GM19351 (cell line): ENCODE measurements at regions not wholly inside any gene's neighbourhood (a gene's known extent, or its start where the extent isn't known, plus 50 kb on each side); places are given as distances from the start of the nearest gene placed in this dataset.
"Not testable (repeated sequence)": the region's sequence is repeated elsewhere in the genome, so short reads cannot be mapped to it uniquely, and the experiment has no call there.

Source experiments
- ATAC-seq: cut with Tn5 transposase; IDR thresholded peaks from one replicate; pipeline ENCODE4 v1.9.1; 2021; ENCODE audit warnings: mild to moderate bottlenecking, moderate library complexity; ENCODE audit not compliant: unreplicated experiment

- ATAC-seq = no peak
Measured at GRCh38 chr4:28007693-28008092, 1147.1 kb downstream of the STIM2 start.

GRCh38 chr4:28009541-28009940 is 1148.9 kb downstream of the STIM2 start:
- ATAC-seq = no peak

- ATAC-seq = no peak
Measured at GRCh38 chr4:28010577-28011240, 1150.1 kb downstream of the STIM2 start.

DNA sequence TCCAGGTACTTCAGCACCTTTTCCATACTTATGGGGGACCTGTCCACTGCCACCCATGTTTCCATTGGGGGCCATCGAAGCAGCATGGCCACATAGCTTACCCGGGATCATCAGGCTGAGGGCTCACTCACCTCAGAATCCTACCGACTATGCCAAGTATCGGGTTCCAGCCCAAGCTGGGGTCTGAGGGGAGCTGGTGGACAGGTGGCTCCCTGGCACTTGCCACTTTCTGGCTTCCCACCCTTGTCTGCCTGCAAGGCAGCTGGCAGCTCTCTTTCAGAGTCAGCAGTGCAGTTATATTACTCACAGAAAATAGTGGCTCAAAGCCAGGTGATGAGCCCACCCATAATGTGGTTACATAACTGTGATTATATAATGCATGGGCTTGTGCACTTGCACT is 1153.8 kb downstream of the STIM2 start:
- ATAC-seq = no peak

DNA sequence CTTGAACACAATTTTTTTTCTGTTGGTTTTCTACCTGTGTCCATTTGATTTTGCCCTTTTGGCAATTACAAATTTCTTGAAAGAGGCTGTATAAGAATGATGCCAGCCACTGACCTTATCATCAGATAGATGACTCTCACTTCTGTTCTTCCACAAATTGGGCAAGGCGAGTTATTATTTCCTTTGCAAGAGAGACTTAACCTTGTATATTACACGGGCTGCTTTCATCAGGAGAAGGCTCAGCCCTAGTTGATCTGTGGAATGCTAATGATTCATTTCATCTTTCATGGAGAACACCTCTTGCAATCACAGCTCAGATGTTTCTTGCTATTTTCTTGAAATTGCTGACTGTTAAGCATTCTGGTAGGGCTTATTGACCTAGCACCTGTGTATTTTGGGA is 1155.4 kb downstream of the STIM2 start:
- no peak for ATAC-seq

- not testable (repeated sequence) for ATAC-seq
Measured at GRCh38 chr4:28038253-28038652, 1177.6 kb downstream of the STIM2 start.

- no peak for ATAC-seq
Measured at GRCh38 chr4:28062562-28062961, 1201.9 kb downstream of the STIM2 start.

DNA sequence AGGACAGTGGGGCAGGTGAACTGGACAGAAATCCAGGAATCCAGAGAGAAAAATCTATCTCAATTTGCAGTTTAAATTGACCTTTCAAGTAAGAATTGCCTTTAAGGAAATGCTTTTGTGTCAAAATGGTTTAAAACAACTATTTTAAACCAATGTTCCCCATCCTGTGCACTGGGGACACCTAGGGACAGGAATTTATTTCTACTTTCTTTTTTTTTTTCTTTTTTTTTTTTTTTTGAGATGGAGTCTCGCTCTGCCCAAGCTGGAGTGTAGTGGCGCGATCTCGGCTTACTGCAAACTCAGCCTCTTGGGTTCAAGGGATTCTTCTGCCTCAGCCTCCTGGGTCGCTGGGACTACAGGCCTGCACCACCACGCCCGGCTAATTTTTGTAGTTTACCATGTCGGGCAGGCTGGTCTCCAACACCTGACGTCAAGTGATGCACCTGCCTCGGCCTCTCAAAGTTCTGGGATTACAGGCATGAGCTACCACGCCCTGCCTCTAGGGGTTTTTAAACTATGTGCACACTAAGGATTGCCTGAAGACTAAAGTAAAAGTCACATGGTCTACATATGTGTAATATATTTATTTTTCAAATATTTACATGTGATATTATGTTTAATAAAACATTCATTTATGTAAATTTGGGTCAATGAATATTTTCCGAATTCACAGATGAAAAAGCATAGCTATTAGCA is 1213.4 kb downstream of the STIM2 start:
- no peak for ATAC-seq

DNA sequence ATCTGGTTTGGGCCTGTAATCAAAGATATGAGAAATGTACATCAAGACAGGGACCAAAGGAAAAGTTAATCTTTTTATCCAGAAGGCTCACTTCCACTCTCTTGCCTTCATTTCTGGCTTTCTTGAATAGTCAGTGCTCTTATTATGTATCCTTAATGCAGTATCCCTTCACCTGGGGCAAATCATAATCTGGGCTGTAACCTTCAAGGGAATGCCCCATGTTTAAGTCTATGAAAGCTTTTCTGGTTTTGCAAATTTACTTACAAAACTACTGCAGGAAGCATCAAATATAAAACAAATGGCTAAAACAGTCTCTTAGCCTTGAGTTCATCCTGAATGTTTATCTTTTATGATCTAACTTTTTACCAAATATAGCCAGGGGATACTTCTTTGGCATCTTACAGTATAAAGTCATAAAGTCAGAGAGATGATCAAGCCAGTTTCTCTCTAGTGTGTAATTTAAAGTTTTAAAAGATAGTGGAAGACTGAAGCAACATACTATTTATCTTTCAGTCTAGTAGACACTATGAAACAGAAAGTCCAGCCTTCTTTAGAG is 1214.8 kb downstream of the STIM2 start:
- no peak for ATAC-seq

DNA sequence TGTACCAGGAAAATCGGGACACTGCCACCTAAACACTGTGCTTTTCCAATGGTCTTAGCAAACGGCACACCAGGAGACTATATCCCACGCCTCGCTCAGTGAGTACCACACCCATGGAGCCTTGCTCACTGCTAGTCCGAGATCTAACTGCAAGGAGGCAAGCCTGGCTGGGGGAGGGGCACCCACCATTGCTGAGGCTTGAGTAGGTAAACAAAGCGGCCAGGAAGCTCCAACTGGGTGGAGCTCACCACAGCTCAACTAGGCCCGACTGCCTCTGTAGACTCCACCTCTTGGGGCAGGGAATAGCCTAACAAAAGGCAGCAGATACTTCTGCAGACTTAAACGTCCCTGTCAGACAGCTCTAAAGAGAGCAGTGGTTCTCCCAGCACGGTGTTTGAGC is 1216.6 kb downstream of the STIM2 start:
- not testable (repeated sequence) for ATAC-seq

GRCh38 chr4:28082686-28083390 is 1222.2 kb downstream of the STIM2 start:
- ATAC-seq = no peak

GRCh38 chr4:28092610-28093009 is 1232.0 kb downstream of the STIM2 start:
- ATAC-seq = no peak

- no peak for ATAC-seq
Measured at GRCh38 chr4:28093071-28093470, 1232.4 kb downstream of the STIM2 start.

GRCh38 chr4:28101583-28101982 is 1240.9 kb downstream of the STIM2 start:
- no peak for ATAC-seq

DNA sequence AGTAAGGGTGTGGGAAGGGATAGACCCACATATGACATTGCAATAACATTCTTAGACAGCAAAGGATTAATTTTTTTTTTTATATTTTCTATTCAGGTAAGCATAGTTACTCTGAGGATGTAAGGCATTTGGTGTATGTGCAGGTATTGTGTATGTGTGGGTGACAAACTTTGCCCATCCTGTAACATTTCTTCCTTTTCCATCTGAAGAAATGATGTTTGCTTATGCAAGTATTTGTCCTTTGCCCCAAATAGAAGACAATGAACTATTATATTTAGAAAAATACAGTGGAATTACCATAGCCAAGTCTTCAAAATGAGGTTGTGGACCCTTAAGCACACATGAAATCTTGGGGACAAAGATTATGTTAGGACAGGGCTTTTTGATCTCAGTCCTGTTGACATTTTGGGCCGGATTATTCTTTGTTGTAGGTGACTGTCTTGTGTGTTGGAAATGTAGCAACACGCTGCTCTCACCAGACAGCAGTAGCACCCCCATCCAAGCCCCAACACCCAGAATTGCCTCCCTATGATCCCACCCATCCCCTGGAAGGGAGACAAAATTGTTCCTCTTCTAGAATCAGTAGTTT is 1244.7 kb downstream of the STIM2 start:
- ATAC-seq = no peak

GRCh38 chr4:28106155-28106554 is 1245.5 kb downstream of the STIM2 start:
- no peak for ATAC-seq

DNA sequence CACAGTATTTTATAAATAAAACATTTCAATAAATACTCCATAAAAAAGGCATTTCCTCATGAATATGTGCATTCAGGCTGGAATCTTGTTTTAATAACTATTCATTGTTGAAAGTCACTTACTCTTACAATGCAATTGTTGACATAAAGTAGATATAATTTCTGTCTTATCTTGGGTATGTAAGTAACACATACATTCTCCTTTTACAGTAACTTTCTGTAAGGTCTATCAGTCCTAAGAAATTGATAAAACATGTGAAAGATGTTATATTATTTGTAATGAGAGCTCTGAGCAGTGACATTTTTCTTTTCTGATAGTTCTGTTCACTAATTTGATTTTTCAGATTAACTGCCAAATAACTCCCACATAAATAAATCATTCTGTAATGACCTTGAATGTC is 1249.2 kb downstream of the STIM2 start:
- no peak for ATAC-seq

- not testable (repeated sequence) for ATAC-seq
Measured at GRCh38 chr4:28112691-28113335, 1252.2 kb downstream of the STIM2 start.

GRCh38 chr4:28113586-28113985 is 1252.9 kb downstream of the STIM2 start:
- not testable (repeated sequence) for ATAC-seq

- ATAC-seq = not testable (repeated sequence)
Measured at GRCh38 chr4:28116526-28117083, 1256.0 kb downstream of the STIM2 start.
